B cell (primary cell): ENCODE measurements at regions not wholly inside any gene's neighbourhood (a gene's known extent, or its start where the extent isn't known, plus 50 kb on each side); places are given as distances from the start of the nearest gene placed in this dataset.

Experiments
- ATAC-seq: fragments of 200-7000 bp; cut with Tn5 transposase; one replicate; pipeline ENCODE4 v1.10.0; 2021; ENCODE audit warnings: low read depth, mild to moderate bottlenecking, moderate number of reproducible peaks, moderate library complexity
- CTCF ChIA-PET: fragments of 350-600 bp; sonication (Branson Sonifier 250); formaldehyde crosslinking; loops from one replicate; lab custom pipeline; 2021; ENCODE audit warnings: antibody characterized with exemption, inconsistent platforms; lab: Charles Lee
- POLR2A ChIA-PET: fragments of 350-600 bp; sonication (Branson Sonifier 250); formaldehyde crosslinking; loops from one replicate; lab custom pipeline; 2021; ENCODE audit warnings: antibody characterized with exemption; lab: Charles Lee
- DNase-seq: peaks from one replicate; pipeline ENCODE4 v3.0.0; 2013
- H2AFZ ChIP-seq: 2 replicates; pipeline ENCODE4 v1.6.1; 2012; ENCODE audit warnings: mild to moderate bottlenecking, low read depth, low read length; ENCODE audit not compliant: insufficient read depth, poor library complexity, severe bottlenecking
- H3K27ac ChIP-seq, 2 donors: 1 replicate in 1 of 2; 2 replicates in 1 of 2; pipeline ENCODE4 v1.5.1; 2012 to 2013; ENCODE audit warnings: low read length in 2 of 2, mild to moderate bottlenecking in 2 of 2, moderate library complexity in 1 of 2
- H3K27me3 ChIP-seq, 4 experiments: fragments of 200-600 bp in 1 of 4; sonication (generic) in 1 of 4; replicated peaks in 1 of 4; 1 replicate in 2 of 4; 2 replicates in 2 of 4; pipeline versions ENCODE4 v1.6.1 to v1.7.0; 2013 to 2016; ENCODE audit warnings: low read length in 3 of 4, mild to moderate bottlenecking in 2 of 4, mixed read lengths in 1 of 4, moderate library complexity in 1 of 4; ENCODE audit not compliant: insufficient read depth in 4 of 4, control insufficient read depth in 3 of 4; ENCODE audit errors: control extremely low read depth in 1 of 4
- H3K36me3 ChIP-seq, 2 experiments: replicated peaks in 1 of 2; 1 replicate in 1 of 2; 2 replicates in 1 of 2; pipeline versions ENCODE4 v1.6.1 to v1.7.1; 2013; ENCODE audit warnings: low read length in 1 of 2; ENCODE audit not compliant: insufficient read depth in 2 of 2, control insufficient read depth in 1 of 2; ENCODE audit errors: control extremely low read depth in 1 of 2, extremely low read depth in 1 of 2
- H3K4me1 ChIP-seq, 2 donors: fragments of 200-600 bp in 1 of 2; sonication (generic) in 1 of 2; 1 replicate in 1 of 2; 2 replicates in 1 of 2; pipeline versions ENCODE4 v1.5.1 to v1.6.1; 2013 to 2017; ENCODE audit warnings: low read length in 2 of 2; ENCODE audit not compliant: control insufficient read depth in 2 of 2, insufficient read depth in 2 of 2
- H3K4me2 ChIP-seq: replicated peaks from 2 replicates; pipeline ENCODE3; 2012; ENCODE audit warnings: mild to moderate bottlenecking, low read depth, low read length; ENCODE audit not compliant: poor library complexity, severe bottlenecking
- H3K4me3 ChIP-seq, 5 experiments: fragments of 200-600 bp in 1 of 5; sonication (generic) in 1 of 5; 1 replicate in 3 of 5; 2 replicates in 2 of 5; pipeline versions ENCODE4 v1.5.1 to v1.7.0; 2011 to 2016; ENCODE audit warnings: low read length in 4 of 5, mild to moderate bottlenecking in 4 of 5, low read depth in 2 of 5, control low read depth in 1 of 5, moderate library complexity in 1 of 5; ENCODE audit not compliant: insufficient read depth in 1 of 5; ENCODE audit errors: control extremely low read depth in 1 of 5, extremely low read depth in 1 of 5
- H3K79me2 ChIP-seq: fragments of 200-600 bp; sonication (generic); one replicate; pipeline ENCODE4 v1.6.0; 2016; ENCODE audit warnings: low read length; ENCODE audit not compliant: control insufficient read depth, insufficient read depth
- H3K9ac ChIP-seq: fragments of 200-600 bp; sonication (generic); 2 replicates; pipeline ENCODE4 v1.6.1; 2017; ENCODE audit warnings: mild to moderate bottlenecking, low read length, moderate library complexity
- H3K9me3 ChIP-seq, 3 donors: one replicate each; pipeline versions ENCODE4 v1.6.1 to v1.7.1; 2013; ENCODE audit warnings: low read length in 2 of 3; ENCODE audit not compliant: control insufficient read depth in 2 of 3, insufficient read depth in 1 of 3; ENCODE audit errors: control extremely low read depth in 1 of 3
- H4K20me1 ChIP-seq: 2 replicates; pipeline ENCODE4 v1.6.0; 2012; ENCODE audit warnings: mild to moderate bottlenecking, low read length; ENCODE audit not compliant: insufficient read depth, control insufficient read depth, poor library complexity, severe bottlenecking
- H3K27ac Mint-ChIP-seq: one replicate; pipeline ENCODE4 v1.8.0; 2021; ENCODE audit warnings: mixed read lengths
- H3K27me3 Mint-ChIP-seq: one replicate; pipeline ENCODE4 v1.8.0; 2021; ENCODE audit warnings: mixed read lengths
- H3K4me1 Mint-ChIP-seq: one replicate; pipeline ENCODE4 v1.8.0; 2021; ENCODE audit warnings: mixed read lengths
- H3K4me3 Mint-ChIP-seq: one replicate; pipeline ENCODE4 v1.8.0; 2021; ENCODE audit warnings: mixed read lengths
- H3K9me3 Mint-ChIP-seq: one replicate; pipeline ENCODE4 v1.8.0; 2022; ENCODE audit warnings: mixed read lengths; ENCODE audit not compliant: insufficient read depth
- EZH2 ChIP-seq: IDR thresholded peaks from 2 replicates; pipeline ENCODE4 v1.6.1; 2012; ENCODE audit warnings: borderline replicate concordance, low read depth, mild to moderate bottlenecking, moderate library complexity, low read length; ENCODE audit not compliant: insufficient read depth, poor library complexity, severe bottlenecking
- WGBS: methylation state at CpG from one replicate; pipeline ENCODE4 v1.1.5; 2013; ENCODE audit warnings: missing lambda C conversion rate; ENCODE audit not compliant: insufficient coverage; 5-methylcytosine and 5-hydroxymethylcytosine counted together
- intact Hi-C: fragments of 100-400 bp; cut with micrococcal nuclease; formaldehyde crosslinking; loops from one replicate; pipeline ENCODE4 v1.10.0; 2022
- TF ChIP-seq, protein P1 (sequence below): fragments of 200-600 bp; IDR thresholded peaks from one replicate; pipeline ENCODE4 v1.8.0; 2022; ENCODE audit warnings: antibody characterized with exemption, mild to moderate bottlenecking

- no peaks in the 10 kb centered on the region for H3K27me3 ChIP-seq
- ATAC-seq = no peak
- no peak overlapping the region for H3K4me3 ChIP-seq
- POLR2A ChIA-PET = no interaction called here
- WGBS = no CpG with 5 or more reads among the region's 2 CpGs
- no peak for TF ChIP-seq EZH2
- TF ChIP-seq, protein P1, sequence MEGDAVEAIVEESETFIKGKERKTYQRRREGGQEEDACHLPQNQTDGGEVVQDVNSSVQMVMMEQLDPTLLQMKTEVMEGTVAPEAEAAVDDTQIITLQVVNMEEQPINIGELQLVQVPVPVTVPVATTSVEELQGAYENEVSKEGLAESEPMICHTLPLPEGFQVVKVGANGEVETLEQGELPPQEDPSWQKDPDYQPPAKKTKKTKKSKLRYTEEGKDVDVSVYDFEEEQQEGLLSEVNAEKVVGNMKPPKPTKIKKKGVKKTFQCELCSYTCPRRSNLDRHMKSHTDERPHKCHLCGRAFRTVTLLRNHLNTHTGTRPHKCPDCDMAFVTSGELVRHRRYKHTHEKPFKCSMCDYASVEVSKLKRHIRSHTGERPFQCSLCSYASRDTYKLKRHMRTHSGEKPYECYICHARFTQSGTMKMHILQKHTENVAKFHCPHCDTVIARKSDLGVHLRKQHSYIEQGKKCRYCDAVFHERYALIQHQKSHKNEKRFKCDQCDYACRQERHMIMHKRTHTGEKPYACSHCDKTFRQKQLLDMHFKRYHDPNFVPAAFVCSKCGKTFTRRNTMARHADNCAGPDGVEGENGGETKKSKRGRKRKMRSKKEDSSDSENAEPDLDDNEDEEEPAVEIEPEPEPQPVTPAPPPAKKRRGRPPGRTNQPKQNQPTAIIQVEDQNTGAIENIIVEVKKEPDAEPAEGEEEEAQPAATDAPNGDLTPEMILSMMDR = no peak
- H3K27me3 Mint-ChIP-seq = no peaks in the 10 kb centered on the region
- no peak for DNase-seq
- no peaks in the 10 kb centered on the region for H4K20me1 ChIP-seq
- CTCF ChIA-PET = no interaction called here
- H3K36me3 ChIP-seq = no peaks in the 10 kb centered on the region
- intact Hi-C loops = no loop called here
- H3K27ac ChIP-seq = no peak overlapping the region
- peaks cover 0 to 14% (median 0%) of the 10 kb centered on the region in 3 donors for H3K9me3 ChIP-seq
- no peak overlapping the region for H3K4me3 Mint-ChIP-seq
- H3K4me2 ChIP-seq = no peak overlapping the region
- H3K9ac ChIP-seq = no peak overlapping the region
- no peaks in the 10 kb centered on the region for H3K4me1 ChIP-seq
- no peaks in the 10 kb centered on the region for H3K9me3 Mint-ChIP-seq
- no peaks in the 10 kb centered on the region for H3K79me2 ChIP-seq
- no peaks in the 10 kb centered on the region for H3K4me1 Mint-ChIP-seq
- H2AFZ ChIP-seq = no peak overlapping the region
- no peak overlapping the region for H3K27ac Mint-ChIP-seq
These were observed 87.4 kb upstream of the LRRC3B start for GRCh38 chr3:26535151-26535550.

DNA sequence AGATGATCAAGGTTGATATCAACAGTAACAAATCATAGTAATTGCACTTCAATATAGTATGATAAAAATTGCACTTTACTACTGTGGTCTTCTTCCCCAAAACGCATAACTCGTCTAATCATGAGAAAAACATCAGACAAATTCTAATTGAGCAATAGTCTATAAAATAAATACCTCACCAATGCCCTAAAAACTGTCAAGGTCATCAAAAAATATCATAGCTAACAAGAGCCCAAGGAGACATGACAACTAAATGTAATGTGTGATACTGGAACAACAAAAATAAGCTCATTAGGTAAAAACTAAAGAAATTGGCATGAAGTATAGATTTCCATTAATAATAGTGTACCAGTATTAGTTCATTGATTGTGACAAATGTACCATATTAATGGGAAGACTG lies 85.6 kb upstream of the LRRC3B start:
- peaks cover 0 to 14% (median 0%) of the 10 kb centered on the region in 3 donors for H3K9me3 ChIP-seq
- no peak for DNase-seq
- no peaks in the 10 kb centered on the region for H3K27me3 ChIP-seq
- H3K36me3 ChIP-seq = no peaks in the 10 kb centered on the region
- Mint-ChIP-seq H3K9me3 (no peaks in the 10 kb centered on the region), H3K4me1 (no peaks in the 10 kb centered on the region), H3K27me3 (no peaks in the 10 kb centered on the region), H3K27ac (no peak overlapping the region), H3K4me3 (no peak overlapping the region)
- TF ChIP-seq, protein P1 = no peak
- TF ChIP-seq EZH2 = no peak
- POLR2A ChIA-PET = no interaction called here
- H3K27ac ChIP-seq = no peak overlapping the region
- H3K4me3 ChIP-seq = no peak overlapping the region
- intact Hi-C loops = no loop called here
- no CpG with 5 or more reads among the region's 2 CpGs for WGBS
- no peak overlapping the region for H3K4me2 ChIP-seq
- H3K79me2 ChIP-seq = no peaks in the 10 kb centered on the region
- H2AFZ ChIP-seq = no peak overlapping the region
- CTCF ChIA-PET = no interaction called here
- no peaks in the 10 kb centered on the region for H4K20me1 ChIP-seq
- H3K9ac ChIP-seq = no peak overlapping the region
- no peaks in the 10 kb centered on the region for H3K4me1 ChIP-seq
- no peak for ATAC-seq
